ENCODE measurements at regions not wholly inside any gene's neighbourhood (a gene's known extent, or its start where the extent isn't known, plus 50 kb on each side); places are given as distances from the start of the nearest gene placed in this dataset.

DNA sequence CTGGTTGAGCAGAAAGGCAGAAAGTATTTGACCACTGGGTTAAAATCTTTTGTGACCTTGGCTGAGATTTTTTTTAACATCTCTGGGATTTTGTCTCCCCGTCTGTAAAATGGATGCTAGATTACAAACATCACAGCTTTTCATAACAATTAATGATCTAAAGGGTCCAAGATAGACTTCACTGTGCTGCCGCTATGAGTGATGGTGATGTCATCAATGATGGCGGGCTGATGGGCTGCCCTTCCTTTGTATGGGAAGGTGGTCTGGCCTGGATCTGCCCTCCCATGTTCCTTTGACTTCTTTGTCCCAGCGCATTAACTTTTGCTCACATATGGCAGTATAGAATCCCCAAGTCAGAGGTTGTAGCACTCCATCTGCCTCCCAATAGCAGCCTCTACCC, 116.7 kb downstream of the IRX5 start:
- no peak for DNase-seq (ENCODE audit: low spot score)

GRCh38 chr16:55047903-55048497, 117.3 kb downstream of the IRX5 start:
- H3K27me3 ChIP-seq (replicated peaks; ENCODE audit: insufficient read depth), result no peaks in the 10 kb centered on the region
- no peak overlapping the region for H3K27ac ChIP-seq
- TF ChIP-seq CTCF (IDR thresholded peaks at IDR 0.05), result no peak
- H3K36me3 ChIP-seq, result no peaks in the 10 kb centered on the region
- H3K9me3 ChIP-seq, result no peaks in the 10 kb centered on the region
- DNase-seq (ENCODE audit: low spot score) (no peak), ATAC-seq (ENCODE audit: insufficient number of reproducible peaks, low FRiP score, low read depth) (no peak)
- no peak overlapping the region for H3K4me3 ChIP-seq
- no peaks in the 10 kb centered on the region for H3K4me1 ChIP-seq (ENCODE audit: control insufficient read depth in 1 of 2, low read depth in 2 of 2)

More for the DNA sequence above, 116.7 kb downstream of the IRX5 start:
- Histone ChIP-seq H3K4me1 (ENCODE audit: control insufficient read depth in 1 of 2, low read depth in 2 of 2) (no peaks in the 10 kb centered on the region), H3K36me3 (no peaks in the 10 kb centered on the region), H3K4me3 (no peak overlapping the region), H3K27me3 (replicated peaks; ENCODE audit: insufficient read depth) (no peaks in the 10 kb centered on the region), H3K9me3 (no peaks in the 10 kb centered on the region), H3K27ac (no peak overlapping the region)
- TF ChIP-seq CTCF (IDR thresholded peaks at IDR 0.05), result no peak
- ATAC-seq (ENCODE audit: insufficient number of reproducible peaks, low FRiP score, low read depth), result no peak

DNA sequence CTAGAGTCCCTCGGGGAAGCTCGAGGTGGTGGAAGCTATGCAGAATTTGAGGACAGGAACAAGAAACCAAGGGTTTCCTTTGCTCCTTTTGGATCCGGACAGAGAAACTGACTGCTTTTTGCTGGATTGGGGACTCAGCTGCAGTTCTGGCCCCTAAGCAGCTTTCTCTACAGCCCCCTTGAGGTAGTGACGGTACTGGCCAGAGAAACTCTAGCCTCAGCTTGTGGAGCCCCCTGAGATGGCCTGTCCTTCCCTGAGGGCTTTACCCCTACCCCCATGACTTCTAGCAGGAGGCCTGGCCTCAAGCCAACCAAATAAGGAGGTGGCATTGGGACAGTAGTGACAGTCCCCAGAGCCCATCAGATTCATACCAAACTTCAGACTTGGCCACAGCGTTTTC, 118.1 kb downstream of the IRX5 start:
- no peaks in the 10 kb centered on the region for H3K9me3 ChIP-seq
- H3K27ac ChIP-seq, result no peak overlapping the region
- H3K36me3 ChIP-seq, result no peaks in the 10 kb centered on the region
- no peak for ATAC-seq (ENCODE audit: insufficient number of reproducible peaks, low FRiP score, low read depth)
- TF ChIP-seq CTCF (IDR thresholded peaks at IDR 0.05), result no peak
- no peak for DNase-seq (ENCODE audit: low spot score)
- H3K4me1 ChIP-seq (ENCODE audit: control insufficient read depth in 1 of 2, low read depth in 2 of 2), result no peaks in the 10 kb centered on the region
- no peaks in the 10 kb centered on the region for H3K27me3 ChIP-seq (replicated peaks; ENCODE audit: insufficient read depth)
- H3K4me3 ChIP-seq, result no peak overlapping the region

GRCh38 chr16:55051571-55052347, 121.1 kb downstream of the IRX5 start:
- no peak for DNase-seq (ENCODE audit: low spot score)
- no peak for ATAC-seq (ENCODE audit: insufficient number of reproducible peaks, low FRiP score, low read depth)
- no peak for TF ChIP-seq CTCF (IDR thresholded peaks at IDR 0.05)

GRCh38 chr16:55052348-55052734, 121.7 kb downstream of the IRX5 start:
- H3K4me1 ChIP-seq (ENCODE audit: control insufficient read depth in 1 of 2, low read depth in 2 of 2), result no peaks in the 10 kb centered on the region
- H3K27me3 ChIP-seq (replicated peaks; ENCODE audit: insufficient read depth), result peaks cover 6% of the 10 kb centered on the region
- TF ChIP-seq CTCF (IDR thresholded peaks at IDR 0.05), result no peak
- H3K36me3 ChIP-seq, result no peaks in the 10 kb centered on the region
- H3K9me3 ChIP-seq, result no peaks in the 10 kb centered on the region
- H3K4me3 ChIP-seq, result no peak overlapping the region
- ATAC-seq (ENCODE audit: insufficient number of reproducible peaks, low FRiP score, low read depth) (no peak), DNase-seq (ENCODE audit: low spot score) (no peak)
- H3K27ac ChIP-seq, result no peak overlapping the region

More at GRCh38 chr16:55051571-55052347, 121.1 kb downstream of the IRX5 start:
- Histone ChIP-seq H3K36me3 (no peaks in the 10 kb centered on the region), H3K27me3 (replicated peaks; ENCODE audit: insufficient read depth) (peaks cover 5% of the 10 kb centered on the region), H3K4me3 (no peak overlapping the region), H3K27ac (no peak overlapping the region), H3K4me1 (ENCODE audit: control insufficient read depth in 1 of 2, low read depth in 2 of 2) (no peaks in the 10 kb centered on the region), H3K9me3 (no peaks in the 10 kb centered on the region)

Data from thoracic aorta (tissue), 2 donors.